SW 1271 (cell line): ENCODE measurements at regions not wholly inside any gene's neighbourhood (a gene's known extent, or its start where the extent isn't known, plus 50 kb on each side); places are given as distances from the start of the nearest gene placed in this dataset.

Experiments
- DNase-seq, 2 experiments: peaks; one replicate each; lab custom pipeline; 2025; lab: John Stamatoyannopoulos, UW

DNA sequence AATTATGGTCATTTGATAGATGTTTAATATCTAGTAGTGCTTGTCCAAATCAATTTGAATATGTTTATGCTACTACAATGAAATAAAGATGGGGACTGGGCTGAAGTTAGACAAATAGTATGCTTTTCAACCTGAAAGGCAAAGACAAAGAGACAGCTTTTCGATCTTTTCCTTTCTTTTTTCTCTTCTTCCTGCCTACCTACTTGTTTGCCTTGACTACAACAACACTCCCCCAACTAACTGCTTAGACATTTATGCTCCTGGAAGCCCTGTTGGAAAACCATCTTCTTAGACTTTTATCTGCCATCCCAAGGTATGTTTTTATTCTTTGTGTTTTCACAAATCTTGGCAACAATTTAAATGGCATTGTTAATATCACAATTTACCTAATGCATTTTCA, 374.4 kb upstream of the DDI1 start:
- no peak for DNase-seq

DNA sequence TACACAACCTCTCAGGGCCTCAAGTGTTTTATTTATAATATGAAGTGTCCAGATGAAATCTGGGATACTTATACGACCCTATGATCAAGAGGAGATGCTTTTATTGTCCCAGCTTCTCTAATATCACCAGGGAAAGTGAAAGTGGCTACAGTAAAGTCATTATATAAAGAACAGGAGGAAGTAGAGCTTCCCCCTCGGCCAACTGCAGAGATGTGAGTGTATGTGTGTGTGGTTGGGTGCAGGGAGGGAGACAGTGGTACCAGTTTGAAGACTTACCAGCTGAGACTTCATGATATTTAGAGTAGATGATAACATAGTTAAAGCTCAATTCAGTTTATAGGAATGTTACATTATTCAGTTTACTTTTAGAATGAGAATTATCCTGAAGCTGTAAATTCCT, 373.6 kb upstream of the DDI1 start:
- no peak for DNase-seq

DNA sequence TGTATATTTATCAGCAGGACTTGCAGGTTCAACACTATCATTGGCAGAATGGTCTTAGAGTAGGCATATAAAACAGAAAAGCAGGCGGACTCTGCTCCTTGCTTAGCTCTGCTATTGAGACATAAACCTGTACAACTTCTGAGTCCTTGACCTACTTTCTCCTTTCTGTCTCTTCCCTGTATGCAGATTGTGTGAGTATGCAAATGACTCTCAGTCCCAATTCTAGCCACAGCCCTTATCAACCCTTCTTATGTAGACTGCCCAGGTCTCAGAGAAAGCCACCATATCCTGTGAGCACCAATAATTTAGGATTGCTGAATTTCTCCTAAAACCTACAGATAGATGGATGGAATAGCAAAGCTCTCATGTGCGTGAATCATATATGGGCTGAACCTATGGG, 367.6 kb upstream of the DDI1 start:
- DNase-seq, result no peak

GRCh38 chr11:103671143-103671651, 365.2 kb upstream of the DDI1 start:
- DNase-seq, result no peak

DNA sequence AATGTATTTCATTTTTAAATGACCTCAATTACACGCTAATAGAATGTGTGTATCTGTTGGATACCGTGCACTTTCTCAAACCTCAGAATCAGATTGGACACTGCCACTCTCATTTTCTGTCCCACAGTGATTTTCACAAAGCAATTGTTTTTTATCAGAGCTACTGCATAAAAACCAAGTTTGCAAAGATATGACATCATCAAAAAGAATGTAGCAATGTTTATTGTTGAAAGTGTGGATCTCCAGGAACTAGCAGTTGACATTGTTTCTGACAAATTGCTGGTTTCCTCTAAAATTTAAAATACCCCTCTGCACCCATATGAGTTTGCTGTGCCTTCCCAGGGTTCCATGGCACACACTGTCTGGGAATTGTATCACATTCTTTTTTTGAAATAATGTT, 362.7 kb upstream of the DDI1 start:
- DNase-seq, result no peak

DNA sequence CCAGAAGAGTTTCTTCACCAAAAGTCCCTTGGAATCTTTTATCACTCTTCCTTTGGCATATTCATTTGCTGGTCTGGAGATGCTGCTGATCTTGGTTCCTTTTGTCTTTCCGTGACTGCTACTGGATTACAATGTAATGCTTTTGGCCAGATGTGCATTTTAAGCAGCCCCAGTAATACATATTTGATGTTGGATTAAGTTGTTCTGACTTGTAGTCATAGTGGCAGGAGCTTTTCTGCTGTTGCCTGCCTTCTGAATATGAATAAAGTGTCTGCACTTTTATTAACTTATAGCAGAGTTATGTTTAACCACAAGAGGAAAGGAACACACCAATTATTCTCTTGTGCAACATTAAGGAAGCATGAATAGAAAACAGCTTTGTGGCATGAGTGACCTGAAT, 360.0 kb upstream of the DDI1 start:
- no peak for DNase-seq

DNA sequence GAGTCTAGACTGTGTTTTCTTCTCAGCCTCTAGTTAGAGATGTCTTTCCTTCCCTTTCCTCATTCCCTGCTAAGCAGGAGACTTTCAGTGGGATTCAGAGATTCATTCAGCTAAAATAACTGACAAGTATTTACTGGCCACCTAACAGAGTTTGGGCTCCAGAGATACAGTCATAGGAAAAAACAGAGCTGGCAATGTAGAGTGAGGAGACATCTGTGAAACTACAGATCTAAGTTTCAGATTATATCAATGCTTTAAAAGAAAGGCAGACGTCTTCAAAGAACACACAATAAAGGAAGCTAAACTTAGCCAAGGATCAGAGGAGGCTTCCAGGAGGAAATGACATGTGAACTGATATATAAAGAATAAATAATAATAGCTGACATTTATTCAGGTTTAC, 355.6 kb upstream of the DDI1 start:
- no peak for DNase-seq

- DNase-seq, result no peak
These were observed 354.6 kb upstream of the DDI1 start for GRCh38 chr11:103681855-103682254.

- DNase-seq, result peak; percentile 17 to 78
These were observed 353.9 kb upstream of the DDI1 start for GRCh38 chr11:103682318-103683184.

GRCh38 chr11:103683576-103683975, 352.9 kb upstream of the DDI1 start:
- no peak for DNase-seq

- DNase-seq, result no peak
These were observed 347.5 kb upstream of the DDI1 start for GRCh38 chr11:103688924-103689323.

DNA sequence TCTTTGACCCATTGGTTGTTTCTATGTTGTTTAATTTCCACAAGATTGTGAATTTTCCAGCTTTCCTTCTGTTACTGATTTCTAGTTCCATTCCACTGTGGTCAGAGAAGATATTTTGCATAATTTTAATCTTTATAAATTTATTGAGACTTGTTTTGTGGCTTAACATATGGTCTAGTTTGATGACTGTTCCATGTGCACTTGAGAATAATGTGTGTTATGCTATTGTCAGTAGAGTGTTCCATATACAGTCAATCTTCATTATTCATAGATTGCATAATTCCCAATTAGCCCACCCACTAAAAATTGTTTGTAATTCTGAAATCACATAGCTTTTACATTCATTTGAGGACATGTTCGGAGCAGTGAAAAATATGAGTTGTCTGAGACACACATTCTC, 346.1 kb upstream of the DDI1 start:
- DNase-seq, result no peak

DNA sequence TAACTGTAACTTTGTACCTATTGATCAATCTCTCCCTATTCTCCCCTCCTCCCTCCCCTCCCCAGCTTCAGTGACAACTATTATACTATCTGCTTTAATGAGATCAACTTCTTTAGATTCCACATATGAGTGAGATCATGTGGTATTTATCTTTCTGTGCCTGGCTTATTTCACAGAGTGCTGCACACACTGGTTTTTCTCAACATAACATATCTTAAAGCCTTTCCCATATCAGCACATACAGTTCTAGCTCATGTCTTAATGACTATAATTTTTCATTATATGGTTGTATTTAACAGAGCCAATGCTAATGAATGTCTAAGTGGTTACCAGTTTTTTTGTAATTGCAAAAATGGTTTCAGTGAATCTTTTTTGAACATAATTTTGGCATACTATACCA, 340.3 kb upstream of the DDI1 start:
- no peak for DNase-seq

DNA sequence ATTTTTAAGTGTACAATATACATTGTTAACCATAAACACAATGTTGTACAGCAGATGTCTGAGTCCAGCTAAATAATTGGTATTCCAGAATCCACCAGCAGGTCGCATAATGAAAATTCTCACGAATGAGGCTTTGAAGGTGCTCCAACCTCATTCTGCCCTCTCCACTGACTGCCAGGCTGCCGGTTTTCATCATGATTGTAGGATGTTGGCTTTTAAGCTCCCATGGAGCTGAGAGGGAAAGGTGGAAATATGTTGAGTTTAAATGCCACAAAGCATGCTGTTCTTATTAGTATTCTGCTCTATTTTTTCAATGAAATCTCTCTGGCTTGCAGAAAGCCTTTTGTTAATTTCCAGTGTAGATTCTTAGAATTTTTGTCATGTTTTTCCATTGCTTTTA, 337.2 kb upstream of the DDI1 start:
- DNase-seq, result no peak

GRCh38 chr11:103699656-103700055, 336.8 kb upstream of the DDI1 start:
- DNase-seq, result no peak

- DNase-seq, result no peak
These were observed 335.8 kb upstream of the DDI1 start for GRCh38 chr11:103700622-103701021.

- no peak for DNase-seq
These were observed 333.0 kb upstream of the DDI1 start for GRCh38 chr11:103703437-103703836.

- no peak for DNase-seq
These were observed 332.5 kb upstream of the DDI1 start for GRCh38 chr11:103703954-103704353.

- no peak for DNase-seq
These were observed 330.8 kb upstream of the DDI1 start for GRCh38 chr11:103705642-103706041.

DNA sequence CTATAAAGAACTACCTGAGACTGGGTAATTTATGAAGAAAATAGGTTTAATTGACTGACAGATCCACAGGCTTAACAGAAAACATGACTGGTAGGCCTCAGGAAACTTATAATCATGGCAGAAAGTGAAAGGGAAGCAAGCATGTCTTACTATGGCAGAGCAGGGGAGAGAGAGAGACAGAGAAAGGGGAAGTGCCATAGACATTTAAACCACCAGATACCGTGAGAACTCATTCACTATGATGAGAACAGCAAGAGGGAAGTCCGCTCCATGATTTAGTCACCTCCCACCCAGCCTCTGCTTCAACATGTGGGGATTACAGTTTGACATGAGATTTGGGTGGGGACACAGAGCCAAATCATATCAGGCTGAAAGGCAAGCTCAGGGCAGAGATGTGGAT, 327.1 kb upstream of the DDI1 start:
- no peak for DNase-seq

DNA sequence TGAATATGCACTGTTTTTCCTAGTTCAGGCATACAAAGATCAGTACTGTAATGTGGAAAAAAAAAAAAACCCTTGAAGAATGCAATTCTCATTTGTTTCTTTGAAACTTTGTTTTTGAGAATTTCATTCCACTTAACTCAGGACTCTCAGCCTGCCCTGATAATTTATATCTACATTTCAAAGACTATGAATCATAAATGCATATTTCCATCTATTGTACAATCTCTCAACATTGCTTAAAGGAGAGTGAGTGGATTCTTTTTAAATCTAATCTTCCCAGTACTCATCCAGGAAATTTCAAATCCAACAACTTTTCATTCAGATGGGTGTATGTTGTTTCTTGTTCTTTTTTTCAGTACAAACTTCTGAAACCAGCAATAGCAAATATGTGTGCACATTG, 322.2 kb upstream of the DDI1 start:
- no peak for DNase-seq

GRCh38 chr11:103716363-103716762, 320.1 kb upstream of the DDI1 start:
- DNase-seq, result no peak

- DNase-seq, result no peak
These were observed 309.2 kb upstream of the DDI1 start for GRCh38 chr11:103727262-103727661.

GRCh38 chr11:103729617-103730016, 306.8 kb upstream of the DDI1 start:
- DNase-seq, result no peak
